GM21367 (cell line): ENCODE measurements at regions not wholly inside any gene's neighbourhood (a gene's known extent, or its start where the extent isn't known, plus 50 kb on each side); places are given as distances from the start of the nearest gene placed in this dataset.

Experiments used
- ATAC-seq: cut with Tn5 transposase; IDR thresholded peaks from one replicate; pipeline ENCODE4 v1.9.1; 2021; ENCODE audit not compliant: unreplicated experiment

- ATAC-seq = no peak
These were observed 176.9 kb upstream of the ADAMTS16 start for GRCh38 chr5:4963265-4963664.

- no peak for ATAC-seq
These were observed 170.8 kb upstream of the ADAMTS16 start for GRCh38 chr5:4969351-4969750.

GRCh38 chr5:4970171-4970570, 170.0 kb upstream of the ADAMTS16 start:
- ATAC-seq = no peak

GRCh38 chr5:4976902-4977301, 163.2 kb upstream of the ADAMTS16 start:
- no peak for ATAC-seq

- no peak for ATAC-seq
These were observed 162.6 kb upstream of the ADAMTS16 start for GRCh38 chr5:4977416-4978110.

GRCh38 chr5:4980201-4980600, 159.9 kb upstream of the ADAMTS16 start:
- ATAC-seq = no peak

- ATAC-seq = no peak
These were observed 158.5 kb upstream of the ADAMTS16 start for GRCh38 chr5:4981608-4982007.

- ATAC-seq = no peak
These were observed 156.4 kb upstream of the ADAMTS16 start for GRCh38 chr5:4983701-4984100.

GRCh38 chr5:4984461-4984860, 155.7 kb upstream of the ADAMTS16 start:
- no peak for ATAC-seq

- no peak for ATAC-seq
These were observed 152.7 kb upstream of the ADAMTS16 start for GRCh38 chr5:4987431-4987830.

- ATAC-seq = no peak
These were observed 151.0 kb upstream of the ADAMTS16 start for GRCh38 chr5:4989118-4989517.

- ATAC-seq = no peak
These were observed 150.1 kb upstream of the ADAMTS16 start for GRCh38 chr5:4990017-4990416.

- no peak for ATAC-seq
These were observed 149.7 kb upstream of the ADAMTS16 start for GRCh38 chr5:4990462-4990861.

- no peak for ATAC-seq
These were observed 148.2 kb upstream of the ADAMTS16 start for GRCh38 chr5:4991925-4992324.

- ATAC-seq = no peak
These were observed 145.1 kb upstream of the ADAMTS16 start for GRCh38 chr5:4995014-4995413.

GRCh38 chr5:5005353-5005752, 134.8 kb upstream of the ADAMTS16 start:
- no peak for ATAC-seq

- no peak for ATAC-seq
These were observed 133.6 kb upstream of the ADAMTS16 start for GRCh38 chr5:5006548-5006947.

GRCh38 chr5:5009240-5009639, 130.9 kb upstream of the ADAMTS16 start:
- ATAC-seq = no peak

- ATAC-seq = no peak
These were observed 129.0 kb upstream of the ADAMTS16 start for GRCh38 chr5:5011151-5011550.

GRCh38 chr5:5014586-5015235, 125.4 kb upstream of the ADAMTS16 start:
- ATAC-seq = no peak

GRCh38 chr5:5017827-5018577, 122.1 kb upstream of the ADAMTS16 start:
- ATAC-seq = no peak

- ATAC-seq = no peak
These were observed 121.6 kb upstream of the ADAMTS16 start for GRCh38 chr5:5018578-5018970.
